ENCODE measurements at regions not wholly inside any gene's neighbourhood (a gene's known extent, or its start where the extent isn't known, plus 50 kb on each side); places are given as distances from the start of the nearest gene placed in this dataset.

DNA sequence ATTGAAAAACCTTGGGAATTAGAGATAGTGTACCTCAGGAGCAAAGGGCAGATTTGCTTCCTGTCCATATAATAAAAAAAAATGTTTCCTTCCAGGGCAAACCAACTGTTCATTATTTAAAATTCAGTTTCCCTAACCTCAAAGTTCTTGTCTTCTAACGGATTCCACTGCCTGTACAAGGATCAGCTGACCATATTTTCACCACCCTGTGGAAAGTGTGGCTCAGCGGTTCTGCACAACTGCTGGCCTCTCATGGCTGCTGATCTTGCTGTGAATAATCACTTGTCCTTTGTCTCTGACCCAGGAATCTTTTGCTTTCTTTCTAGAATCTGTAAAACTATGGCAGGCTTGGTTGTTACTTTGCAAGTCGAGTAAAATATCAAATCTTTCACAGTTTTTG is 1732.5 kb upstream of the RAG2 start:
- FAIRE-seq: no peak
- Histone ChIP-seq H2AFZ (ENCODE audit: low read depth, low read length) (no peak overlapping the region), H3K27ac (ENCODE audit: low read depth, low read length) (no peak overlapping the region), H3K9me3 (ENCODE audit: insufficient read depth, low read depth, low read length) (no peaks in the 10 kb centered on the region), H3K9ac (ENCODE audit: low read length) (no peak overlapping the region), H3K4me1 (ENCODE audit: insufficient read depth, low read length) (no peaks in the 10 kb centered on the region), H3K36me3 (ENCODE audit: insufficient read depth, low read length) (no peaks in the 10 kb centered on the region), H3K27me3 (ENCODE audit: insufficient read depth, low read length) (no peaks in the 10 kb centered on the region), H3K4me2 (ENCODE audit: low read length) (no peak overlapping the region), H3K79me2 (ENCODE audit: insufficient read depth, low read length) (no peaks in the 10 kb centered on the region), H3K4me3 (ENCODE audit: insufficient read depth, low read depth, low read length) (no peak overlapping the region), H4K20me1 (ENCODE audit: insufficient read depth, low read length) (no peaks in the 10 kb centered on the region)
- no peaks in the 10 kb centered on the region for H3K9me3 Mint-ChIP-seq (ENCODE audit: unreplicated experiment)
- H3K27ac Mint-ChIP-seq (ENCODE audit: unreplicated experiment): no peak overlapping the region
- no peak for DNase-seq (ENCODE audit: low read depth)
- no peak for TF ChIP-seq EZH2 (IDR thresholded peaks at IDR 0.05; ENCODE audit: insufficient read depth, low read length)
- TF ChIP-seq, protein P1, sequence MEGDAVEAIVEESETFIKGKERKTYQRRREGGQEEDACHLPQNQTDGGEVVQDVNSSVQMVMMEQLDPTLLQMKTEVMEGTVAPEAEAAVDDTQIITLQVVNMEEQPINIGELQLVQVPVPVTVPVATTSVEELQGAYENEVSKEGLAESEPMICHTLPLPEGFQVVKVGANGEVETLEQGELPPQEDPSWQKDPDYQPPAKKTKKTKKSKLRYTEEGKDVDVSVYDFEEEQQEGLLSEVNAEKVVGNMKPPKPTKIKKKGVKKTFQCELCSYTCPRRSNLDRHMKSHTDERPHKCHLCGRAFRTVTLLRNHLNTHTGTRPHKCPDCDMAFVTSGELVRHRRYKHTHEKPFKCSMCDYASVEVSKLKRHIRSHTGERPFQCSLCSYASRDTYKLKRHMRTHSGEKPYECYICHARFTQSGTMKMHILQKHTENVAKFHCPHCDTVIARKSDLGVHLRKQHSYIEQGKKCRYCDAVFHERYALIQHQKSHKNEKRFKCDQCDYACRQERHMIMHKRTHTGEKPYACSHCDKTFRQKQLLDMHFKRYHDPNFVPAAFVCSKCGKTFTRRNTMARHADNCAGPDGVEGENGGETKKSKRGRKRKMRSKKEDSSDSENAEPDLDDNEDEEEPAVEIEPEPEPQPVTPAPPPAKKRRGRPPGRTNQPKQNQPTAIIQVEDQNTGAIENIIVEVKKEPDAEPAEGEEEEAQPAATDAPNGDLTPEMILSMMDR (IDR thresholded peaks at IDR 0.05; ENCODE audit: insufficient read depth, low read depth, low read length): no peak
- H3K36me3 Mint-ChIP-seq (ENCODE audit: low read depth, unreplicated experiment): no peaks in the 10 kb centered on the region
- H3K4me3 Mint-ChIP-seq (ENCODE audit: unreplicated experiment): no peak overlapping the region
- H3K4me1 Mint-ChIP-seq (ENCODE audit: low read depth, unreplicated experiment): no peaks in the 10 kb centered on the region
- H3K27me3 Mint-ChIP-seq (ENCODE audit: low read depth, unreplicated experiment): no peaks in the 10 kb centered on the region

DNA sequence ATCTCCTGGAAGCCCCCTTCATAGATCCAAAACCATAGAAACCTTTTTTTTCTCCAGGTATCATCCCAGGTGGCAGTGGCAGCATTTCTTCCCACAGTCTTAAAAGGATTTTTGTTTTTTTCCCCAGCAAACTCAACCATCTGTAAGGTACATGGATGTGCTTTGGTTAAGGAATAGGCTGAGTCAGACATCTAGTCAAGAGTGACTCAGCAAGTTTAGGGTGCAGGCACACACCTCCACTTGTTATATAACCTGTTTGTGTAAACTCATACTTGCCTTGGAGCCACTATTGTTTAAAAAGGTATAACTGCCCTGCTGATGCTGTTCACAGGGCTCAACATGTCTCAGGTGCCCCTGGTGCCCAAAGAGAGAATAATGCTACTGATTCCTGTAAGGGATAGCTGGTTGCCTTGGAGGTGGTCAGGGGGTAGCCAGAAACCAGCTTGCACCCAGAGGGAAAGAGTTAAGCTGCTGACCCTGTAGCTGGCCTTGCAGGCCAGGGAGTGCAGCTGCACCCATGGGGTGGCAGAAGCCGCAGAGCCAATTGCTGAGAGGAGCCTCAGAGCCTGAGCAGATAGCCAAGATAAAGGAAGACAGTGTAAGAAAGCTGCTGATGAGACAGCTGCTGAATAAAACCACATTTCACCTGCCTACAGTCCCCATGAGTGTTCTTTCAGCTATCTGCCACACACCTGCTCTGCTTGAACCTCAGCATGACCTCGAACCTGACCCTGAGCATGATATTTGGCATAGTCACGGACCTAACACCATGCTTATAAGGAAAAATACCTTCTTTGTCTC is 1726.1 kb upstream of the RAG2 start:
- no peaks in the 10 kb centered on the region for H3K79me2 ChIP-seq (ENCODE audit: insufficient read depth, low read length)
- H3K27ac ChIP-seq (ENCODE audit: low read depth, low read length): no peak overlapping the region
- H3K4me1 ChIP-seq (ENCODE audit: insufficient read depth, low read length): no peaks in the 10 kb centered on the region
- Mint-ChIP-seq H3K36me3 (ENCODE audit: low read depth, unreplicated experiment) (no peaks in the 10 kb centered on the region), H3K4me3 (ENCODE audit: unreplicated experiment) (no peak overlapping the region), H3K4me1 (ENCODE audit: low read depth, unreplicated experiment) (no peaks in the 10 kb centered on the region), H3K27me3 (ENCODE audit: low read depth, unreplicated experiment) (no peaks in the 10 kb centered on the region), H3K27ac (ENCODE audit: unreplicated experiment) (no peak overlapping the region), H3K9me3 (ENCODE audit: unreplicated experiment) (no peaks in the 10 kb centered on the region)
- H3K9ac ChIP-seq (ENCODE audit: low read length): no peak overlapping the region
- no peaks in the 10 kb centered on the region for H4K20me1 ChIP-seq (ENCODE audit: insufficient read depth, low read length)
- DNase-seq (ENCODE audit: low read depth): no peak
- no peak overlapping the region for H2AFZ ChIP-seq (ENCODE audit: low read depth, low read length)
- no peak overlapping the region for H3K4me3 ChIP-seq (ENCODE audit: insufficient read depth, low read depth, low read length)
- no peak for FAIRE-seq
- no peaks in the 10 kb centered on the region for H3K36me3 ChIP-seq (ENCODE audit: insufficient read depth, low read length)
- TF ChIP-seq, protein P1 (IDR thresholded peaks at IDR 0.05; ENCODE audit: insufficient read depth, low read depth, low read length): no peak
- no peak for TF ChIP-seq EZH2 (IDR thresholded peaks at IDR 0.05; ENCODE audit: insufficient read depth, low read length)
- H3K9me3 ChIP-seq (ENCODE audit: insufficient read depth, low read depth, low read length): no peaks in the 10 kb centered on the region
- H3K27me3 ChIP-seq (ENCODE audit: insufficient read depth, low read length): no peaks in the 10 kb centered on the region
- H3K4me2 ChIP-seq (ENCODE audit: low read length): no peak overlapping the region

DNA sequence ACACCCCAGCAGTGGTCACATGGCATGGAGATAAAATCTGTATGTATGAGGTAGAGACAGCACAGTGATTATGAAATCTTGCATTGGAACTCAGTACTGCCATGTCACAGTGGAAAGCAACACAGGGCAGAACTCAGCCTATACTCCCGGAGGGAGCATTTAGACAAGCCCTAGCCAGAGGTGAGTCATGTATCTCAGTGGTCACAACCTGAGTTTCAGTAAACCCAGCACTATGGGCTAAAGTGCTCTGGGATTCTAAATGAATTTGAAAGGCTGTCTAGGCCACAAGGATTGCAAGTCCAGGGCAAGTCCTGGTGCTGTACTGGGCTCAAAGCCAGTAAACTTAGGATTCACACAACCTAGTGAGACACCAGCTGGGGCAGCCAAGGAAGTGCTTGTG is 1717.1 kb upstream of the RAG2 start:
- no peak overlapping the region for H2AFZ ChIP-seq (ENCODE audit: low read depth, low read length)
- no peak overlapping the region for H3K4me3 ChIP-seq (ENCODE audit: insufficient read depth, low read depth, low read length)
- no peaks in the 10 kb centered on the region for H3K27me3 Mint-ChIP-seq (ENCODE audit: low read depth, unreplicated experiment)
- no peaks in the 10 kb centered on the region for H3K79me2 ChIP-seq (ENCODE audit: insufficient read depth, low read length)
- H3K4me1 ChIP-seq (ENCODE audit: insufficient read depth, low read length): no peaks in the 10 kb centered on the region
- H3K9me3 ChIP-seq (ENCODE audit: insufficient read depth, low read depth, low read length): no peaks in the 10 kb centered on the region
- H3K9ac ChIP-seq (ENCODE audit: low read length): no peak overlapping the region
- H3K27ac ChIP-seq (ENCODE audit: low read depth, low read length): no peak overlapping the region
- H3K4me1 Mint-ChIP-seq (ENCODE audit: low read depth, unreplicated experiment): no peaks in the 10 kb centered on the region
- H3K36me3 ChIP-seq (ENCODE audit: insufficient read depth, low read length): no peaks in the 10 kb centered on the region
- no peak overlapping the region for H3K27ac Mint-ChIP-seq (ENCODE audit: unreplicated experiment)
- H3K9me3 Mint-ChIP-seq (ENCODE audit: unreplicated experiment): peaks cover 7% of the 10 kb centered on the region
- DNase-seq (ENCODE audit: low read depth) (peak; percentile 8), FAIRE-seq (no peak)
- no peaks in the 10 kb centered on the region for H3K36me3 Mint-ChIP-seq (ENCODE audit: low read depth, unreplicated experiment)
- no peak overlapping the region for H3K4me2 ChIP-seq (ENCODE audit: low read length)
- no peak overlapping the region for H3K4me3 Mint-ChIP-seq (ENCODE audit: unreplicated experiment)
- TF ChIP-seq, protein P1 (IDR thresholded peaks at IDR 0.05; ENCODE audit: insufficient read depth, low read depth, low read length): no peak
- no peak for TF ChIP-seq EZH2 (IDR thresholded peaks at IDR 0.05; ENCODE audit: insufficient read depth, low read length)
- no peaks in the 10 kb centered on the region for H3K27me3 ChIP-seq (ENCODE audit: insufficient read depth, low read length)
- no peaks in the 10 kb centered on the region for H4K20me1 ChIP-seq (ENCODE audit: insufficient read depth, low read length)
